Suprapubic skin (tissue), 4 donors: ENCODE measurements at regions not wholly inside any gene's neighbourhood (a gene's known extent, or its start where the extent isn't known, plus 50 kb on each side); places are given as distances from the start of the nearest gene placed in this dataset.

Source experiments
- DNase-seq, 2 donors: peaks; one replicate each; pipeline ENCODE4 v3.0.0-alpha.2; 2019; ENCODE audit warnings: low spot score in 2 of 2
- H3K27ac ChIP-seq: fragments of 200-600 bp; sonication (generic); one replicate; pipeline ENCODE4 v1.5.1; 2019
- H3K27me3 ChIP-seq: fragments of 200-600 bp; sonication (generic); one replicate; pipeline ENCODE4 v1.5.1; 2019
- H3K36me3 ChIP-seq: fragments of 200-600 bp; sonication (generic); one replicate; pipeline ENCODE4 v1.5.1; 2019
- H3K4me1 ChIP-seq: fragments of 200-600 bp; sonication (generic); one replicate; pipeline ENCODE4 v1.5.1; 2019
- H3K4me3 ChIP-seq: fragments of 200-600 bp; sonication (generic); one replicate; pipeline ENCODE4 v1.5.1; 2019; ENCODE audit warnings: mild to moderate bottlenecking
- H3K9me3 ChIP-seq: fragments of 200-600 bp; sonication (generic); one replicate; pipeline ENCODE4 v1.5.1; 2019
- EP300 ChIP-seq: sonication (generic); formaldehyde crosslinking; IDR thresholded peaks from one replicate; pipeline ENCODE4 v1.6.1; 2017; ENCODE audit warnings: antibody characterized with exemption
- POLR2A ChIP-seq, 2 donors: fragments of 450-650 bp; IDR thresholded peaks; one replicate each; pipeline ENCODE4 v1.6.1; 2017; ENCODE audit warnings: antibody characterized with exemption in 2 of 2, mild to moderate bottlenecking in 2 of 2, moderate library complexity in 2 of 2
- POLR2AphosphoS5 ChIP-seq, 3 donors: sonication (generic); formaldehyde crosslinking; IDR thresholded peaks; one replicate each; pipeline ENCODE4 v1.6.1; 2017; ENCODE audit warnings: antibody characterized with exemption in 3 of 3
- WGBS: methylation state at CpG from one replicate; pipeline ENCODE4 v1.1.5; 2018; 5-methylcytosine and 5-hydroxymethylcytosine counted together
- TF ChIP-seq, protein P1 (sequence below), 2 donors: fragments of 200-600 bp in 1 of 2; fragments of 450-650 bp in 1 of 2; sonication (generic) in 1 of 2; IDR thresholded peaks; one replicate each; pipeline ENCODE4 v1.5.1; 2016 to 2019; ENCODE audit warnings: antibody characterized with exemption in 2 of 2, mild to moderate bottlenecking in 1 of 2, moderate library complexity in 1 of 2

DNA sequence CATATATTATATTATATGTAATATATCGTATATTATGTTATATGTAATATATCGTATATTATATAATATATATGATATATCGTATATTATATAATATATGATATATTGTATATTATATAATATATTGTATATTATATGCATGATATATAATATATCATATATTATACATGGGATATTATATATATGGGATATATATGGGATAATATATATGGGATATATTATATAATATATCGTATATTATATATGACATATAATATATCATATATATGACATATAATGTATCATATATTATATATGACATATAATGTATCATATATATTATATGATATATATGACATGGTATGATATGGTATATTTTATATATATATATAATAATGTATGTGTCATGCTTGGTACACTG, 79.5 kb upstream of the CALM2 start:
- no peak for DNase-seq
- Histone ChIP-seq H3K9me3 (no peaks in the 10 kb centered on the region), H3K27ac (no peak overlapping the region), H3K4me3 (no peak overlapping the region), H3K27me3 (no peaks in the 10 kb centered on the region), H3K36me3 (no peaks in the 10 kb centered on the region), H3K4me1 (no peaks in the 10 kb centered on the region)
- WGBS: 51% methylated on average over 4 of the region's 4 CpGs
- TF ChIP-seq EP300 (no peak), POLR2A (IDR thresholded peaks at IDR 0.05) (no peak), POLR2AphosphoS5 (IDR thresholded peaks at IDR 0.05) (no peak)
- TF ChIP-seq, protein P1, sequence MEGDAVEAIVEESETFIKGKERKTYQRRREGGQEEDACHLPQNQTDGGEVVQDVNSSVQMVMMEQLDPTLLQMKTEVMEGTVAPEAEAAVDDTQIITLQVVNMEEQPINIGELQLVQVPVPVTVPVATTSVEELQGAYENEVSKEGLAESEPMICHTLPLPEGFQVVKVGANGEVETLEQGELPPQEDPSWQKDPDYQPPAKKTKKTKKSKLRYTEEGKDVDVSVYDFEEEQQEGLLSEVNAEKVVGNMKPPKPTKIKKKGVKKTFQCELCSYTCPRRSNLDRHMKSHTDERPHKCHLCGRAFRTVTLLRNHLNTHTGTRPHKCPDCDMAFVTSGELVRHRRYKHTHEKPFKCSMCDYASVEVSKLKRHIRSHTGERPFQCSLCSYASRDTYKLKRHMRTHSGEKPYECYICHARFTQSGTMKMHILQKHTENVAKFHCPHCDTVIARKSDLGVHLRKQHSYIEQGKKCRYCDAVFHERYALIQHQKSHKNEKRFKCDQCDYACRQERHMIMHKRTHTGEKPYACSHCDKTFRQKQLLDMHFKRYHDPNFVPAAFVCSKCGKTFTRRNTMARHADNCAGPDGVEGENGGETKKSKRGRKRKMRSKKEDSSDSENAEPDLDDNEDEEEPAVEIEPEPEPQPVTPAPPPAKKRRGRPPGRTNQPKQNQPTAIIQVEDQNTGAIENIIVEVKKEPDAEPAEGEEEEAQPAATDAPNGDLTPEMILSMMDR (IDR thresholded peaks at IDR 0.05): no peak

DNA sequence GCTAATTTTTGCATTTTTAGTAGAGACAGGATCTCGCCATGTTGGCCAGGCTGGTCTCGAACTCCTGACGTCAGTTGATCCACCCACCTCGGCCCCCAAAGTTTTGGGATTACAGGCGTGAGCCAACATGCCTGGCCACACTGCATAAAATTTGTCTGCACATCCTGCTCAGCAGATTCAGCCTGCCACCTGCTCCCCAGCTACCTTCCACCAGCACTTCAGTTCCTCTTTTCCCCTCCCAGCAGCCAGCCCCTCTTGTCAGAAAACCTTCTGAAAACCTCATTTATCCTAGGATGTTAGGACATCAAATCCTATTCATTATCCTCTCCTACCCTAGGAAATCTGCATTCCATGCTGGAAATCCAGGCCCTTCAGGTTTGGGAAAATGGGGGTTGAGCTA, 78.2 kb upstream of the CALM2 start:
- Histone ChIP-seq H3K36me3 (no peaks in the 10 kb centered on the region), H3K27me3 (no peaks in the 10 kb centered on the region), H3K4me1 (no peaks in the 10 kb centered on the region), H3K27ac (no peak overlapping the region), H3K4me3 (no peak overlapping the region), H3K9me3 (no peaks in the 10 kb centered on the region)
- DNase-seq: no peak
- TF ChIP-seq POLR2A (IDR thresholded peaks at IDR 0.05) (no peak), EP300 (no peak), POLR2AphosphoS5 (IDR thresholded peaks at IDR 0.05) (no peak)
- TF ChIP-seq, protein P1 (IDR thresholded peaks at IDR 0.05): no peak
- WGBS: 88% methylated on average over 5 of the region's 5 CpGs

DNA sequence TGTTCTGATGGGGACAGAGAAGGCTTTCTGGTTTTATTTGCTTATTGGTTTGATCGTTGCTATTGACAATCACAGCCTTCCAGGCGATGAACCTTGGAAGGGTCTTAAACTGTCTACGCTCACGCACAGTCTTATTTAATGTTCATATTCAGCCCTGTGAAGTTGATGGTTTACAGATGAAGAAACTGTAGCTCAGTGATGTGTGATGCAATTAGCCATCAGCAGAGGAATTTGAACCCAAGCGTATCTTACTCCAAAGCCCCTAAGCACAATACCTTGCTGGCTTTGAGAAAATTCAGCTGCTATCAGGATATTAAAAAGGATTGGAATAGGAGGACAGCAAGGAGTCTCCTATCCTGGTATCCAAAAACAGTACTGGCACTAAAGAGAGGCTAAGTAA, 77.1 kb upstream of the CALM2 start:
- Histone ChIP-seq H3K4me3 (no peak overlapping the region), H3K9me3 (no peaks in the 10 kb centered on the region), H3K27ac (no peak overlapping the region), H3K36me3 (no peaks in the 10 kb centered on the region), H3K27me3 (no peaks in the 10 kb centered on the region), H3K4me1 (no peaks in the 10 kb centered on the region)
- 93% methylated on average over 5 of the region's 5 CpGs for WGBS
- DNase-seq: no peak
- no peak for TF ChIP-seq POLR2AphosphoS5 (IDR thresholded peaks at IDR 0.05)
- no peak for TF ChIP-seq POLR2A (IDR thresholded peaks at IDR 0.05)
- no peak for TF ChIP-seq EP300
- TF ChIP-seq, protein P1 (IDR thresholded peaks at IDR 0.05): no peak

DNA sequence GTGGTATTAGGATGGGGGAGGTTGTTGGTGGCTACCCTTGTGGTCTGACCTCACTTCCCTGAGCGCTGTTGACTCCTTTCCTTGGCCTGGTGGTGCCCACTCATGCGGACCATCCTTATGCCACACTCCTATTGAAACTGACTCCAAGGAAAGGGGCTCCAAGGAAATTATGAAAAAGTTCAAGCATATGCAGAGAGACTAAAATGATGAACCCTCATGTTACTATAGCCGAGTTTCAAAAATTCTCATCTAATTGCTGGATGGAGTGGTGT, 75.0 kb upstream of the CALM2 start:
- TF ChIP-seq EP300: no peak
- no peak for TF ChIP-seq POLR2AphosphoS5 (IDR thresholded peaks at IDR 0.05)
- TF ChIP-seq, protein P1 (IDR thresholded peaks at IDR 0.05): no peak
- TF ChIP-seq POLR2A (IDR thresholded peaks at IDR 0.05): no peak
- H3K27me3 ChIP-seq: no peaks in the 10 kb centered on the region
- DNase-seq: no peak
- H3K4me3 ChIP-seq: no peak overlapping the region
- no peaks in the 10 kb centered on the region for H3K4me1 ChIP-seq
- 89% methylated on average over 3 of the region's 3 CpGs for WGBS
- H3K27ac ChIP-seq: no peak overlapping the region
- no peaks in the 10 kb centered on the region for H3K9me3 ChIP-seq
- H3K36me3 ChIP-seq: no peaks in the 10 kb centered on the region

DNA sequence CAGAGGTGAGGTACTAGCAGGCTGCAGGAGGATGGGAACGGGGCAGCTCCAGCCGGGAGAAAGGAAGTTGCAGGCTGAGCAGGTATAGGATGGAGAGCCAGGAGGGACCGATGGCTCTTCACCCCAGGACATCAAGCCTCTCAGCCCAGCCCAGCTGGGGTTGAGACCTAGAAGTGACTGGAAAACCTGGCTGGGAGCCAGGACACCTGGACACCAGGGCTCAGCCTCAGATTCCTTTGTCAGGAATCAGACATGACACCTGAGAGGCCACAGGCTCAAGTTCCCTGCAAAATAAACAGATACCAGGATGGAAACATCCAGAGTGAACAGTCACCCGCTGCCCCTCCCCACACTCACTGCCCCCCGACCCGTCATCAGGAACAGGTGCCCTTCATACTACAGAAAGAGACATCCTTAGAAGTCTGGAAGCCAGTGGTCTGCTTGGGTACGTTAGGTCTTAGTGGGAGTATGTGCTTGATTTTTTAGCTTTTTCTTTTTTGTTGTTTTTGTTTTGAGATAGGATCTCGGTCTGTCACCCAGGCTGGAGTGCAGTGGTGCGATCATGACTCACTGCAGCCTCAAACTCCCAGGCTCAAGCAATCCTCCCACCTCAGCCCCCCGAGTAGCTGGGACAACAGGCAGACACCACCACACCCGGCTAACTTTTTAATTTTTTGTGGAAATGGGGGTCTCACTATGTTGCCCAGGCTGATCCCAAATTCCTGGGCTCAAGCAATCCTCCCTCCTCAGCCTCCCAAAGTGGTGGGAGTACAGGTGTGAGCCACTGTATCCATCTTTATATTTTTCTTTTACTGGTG, 74.5 kb upstream of the CALM2 start:
- no peak overlapping the region for H3K27ac ChIP-seq
- no peaks in the 10 kb centered on the region for H3K9me3 ChIP-seq
- no peaks in the 10 kb centered on the region for H3K4me1 ChIP-seq
- H3K4me3 ChIP-seq: no peak overlapping the region
- TF ChIP-seq POLR2AphosphoS5 (IDR thresholded peaks at IDR 0.05) (no peak), EP300 (no peak), POLR2A (IDR thresholded peaks at IDR 0.05) (no peak)
- TF ChIP-seq, protein P1 (IDR thresholded peaks at IDR 0.05): no peak
- H3K27me3 ChIP-seq: no peaks in the 10 kb centered on the region
- H3K36me3 ChIP-seq: no peaks in the 10 kb centered on the region
- DNase-seq: no peak
- 84% methylated on average over 11 of the region's 11 CpGs for WGBS
